Liver (tissue), 3 donors: ENCODE measurements at regions not wholly inside any gene's neighbourhood (a gene's known extent, or its start where the extent isn't known, plus 50 kb on each side); places are given as distances from the start of the nearest gene placed in this dataset.

Experiments used
- EGR1 ChIP-seq, 2 donors: IDR thresholded peaks; 2 replicates each; pipeline ENCODE4 v1.6.1; 2016 to 2018; ENCODE audit warnings: antibody characterized with exemption in 2 of 2, low read depth in 2 of 2
- FOXA1 ChIP-seq: IDR thresholded peaks from 2 replicates; pipeline ENCODE4 v1.6.1; 2016; ENCODE audit warnings: antibody characterized with exemption
- HNF4G ChIP-seq: IDR thresholded peaks from 2 replicates; pipeline ENCODE4 v1.6.1; 2016; ENCODE audit warnings: antibody characterized with exemption
- MAX ChIP-seq: IDR thresholded peaks from 2 replicates; pipeline ENCODE4 v1.6.1; 2016; ENCODE audit warnings: antibody characterized with exemption
- RAD21 ChIP-seq, 2 donors: IDR thresholded peaks; 2 replicates each; pipeline ENCODE4 v1.6.1; 2016; ENCODE audit warnings: antibody characterized with exemption in 2 of 2, mild to moderate bottlenecking in 2 of 2
- REST ChIP-seq: IDR thresholded peaks from 2 replicates; pipeline ENCODE4 v1.6.1; 2016; ENCODE audit warnings: antibody characterized with exemption, mild to moderate bottlenecking
- SP1 ChIP-seq: IDR thresholded peaks from 2 replicates; pipeline ENCODE4 v1.6.1; 2018; ENCODE audit warnings: antibody characterized with exemption, mild to moderate bottlenecking
- TAF1 ChIP-seq: conservative IDR thresholded peaks from 2 replicates; pipeline ENCODE4 v1.6.1; 2016; ENCODE audit warnings: antibody characterized with exemption, mild to moderate bottlenecking
- YY1 ChIP-seq: IDR thresholded peaks from 2 replicates; pipeline ENCODE4 v1.6.1; 2016; ENCODE audit warnings: antibody characterized with exemption, mild to moderate bottlenecking
- TF ChIP-seq, protein P1 (sequence below): fragments of 150-350 bp; IDR thresholded peaks from 2 replicates; pipeline ENCODE4 v1.5.1; 2017; ENCODE audit warnings: improper control_type of control experiment, low read depth, low read length; ENCODE audit not compliant: missing input control
- TF ChIP-seq, protein P2 (sequence below): IDR thresholded peaks from 2 replicates; pipeline ENCODE4 v1.6.1; 2016; ENCODE audit warnings: antibody characterized with exemption
- donor health status: healthy.
- donor health status: healthy.

GRCh38 chr9:7297521-7297920, 502.1 kb downstream of the DMAC1 start:
- no peak for TF ChIP-seq SP1
- TF ChIP-seq, protein P1, sequence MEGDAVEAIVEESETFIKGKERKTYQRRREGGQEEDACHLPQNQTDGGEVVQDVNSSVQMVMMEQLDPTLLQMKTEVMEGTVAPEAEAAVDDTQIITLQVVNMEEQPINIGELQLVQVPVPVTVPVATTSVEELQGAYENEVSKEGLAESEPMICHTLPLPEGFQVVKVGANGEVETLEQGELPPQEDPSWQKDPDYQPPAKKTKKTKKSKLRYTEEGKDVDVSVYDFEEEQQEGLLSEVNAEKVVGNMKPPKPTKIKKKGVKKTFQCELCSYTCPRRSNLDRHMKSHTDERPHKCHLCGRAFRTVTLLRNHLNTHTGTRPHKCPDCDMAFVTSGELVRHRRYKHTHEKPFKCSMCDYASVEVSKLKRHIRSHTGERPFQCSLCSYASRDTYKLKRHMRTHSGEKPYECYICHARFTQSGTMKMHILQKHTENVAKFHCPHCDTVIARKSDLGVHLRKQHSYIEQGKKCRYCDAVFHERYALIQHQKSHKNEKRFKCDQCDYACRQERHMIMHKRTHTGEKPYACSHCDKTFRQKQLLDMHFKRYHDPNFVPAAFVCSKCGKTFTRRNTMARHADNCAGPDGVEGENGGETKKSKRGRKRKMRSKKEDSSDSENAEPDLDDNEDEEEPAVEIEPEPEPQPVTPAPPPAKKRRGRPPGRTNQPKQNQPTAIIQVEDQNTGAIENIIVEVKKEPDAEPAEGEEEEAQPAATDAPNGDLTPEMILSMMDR, result no peak
- no peak for TF ChIP-seq TAF1
- TF ChIP-seq EGR1 (IDR thresholded peaks at IDR 0.05; ENCODE audit: low read depth in 2 of 2), result no peak
- no peak for TF ChIP-seq REST
- no peak for TF ChIP-seq FOXA1
- no peak for TF ChIP-seq YY1
- no peak for TF ChIP-seq RAD21 (IDR thresholded peaks at IDR 0.05)
- TF ChIP-seq MAX, result no peak
- no peak for TF ChIP-seq HNF4G
- TF ChIP-seq, protein P2, sequence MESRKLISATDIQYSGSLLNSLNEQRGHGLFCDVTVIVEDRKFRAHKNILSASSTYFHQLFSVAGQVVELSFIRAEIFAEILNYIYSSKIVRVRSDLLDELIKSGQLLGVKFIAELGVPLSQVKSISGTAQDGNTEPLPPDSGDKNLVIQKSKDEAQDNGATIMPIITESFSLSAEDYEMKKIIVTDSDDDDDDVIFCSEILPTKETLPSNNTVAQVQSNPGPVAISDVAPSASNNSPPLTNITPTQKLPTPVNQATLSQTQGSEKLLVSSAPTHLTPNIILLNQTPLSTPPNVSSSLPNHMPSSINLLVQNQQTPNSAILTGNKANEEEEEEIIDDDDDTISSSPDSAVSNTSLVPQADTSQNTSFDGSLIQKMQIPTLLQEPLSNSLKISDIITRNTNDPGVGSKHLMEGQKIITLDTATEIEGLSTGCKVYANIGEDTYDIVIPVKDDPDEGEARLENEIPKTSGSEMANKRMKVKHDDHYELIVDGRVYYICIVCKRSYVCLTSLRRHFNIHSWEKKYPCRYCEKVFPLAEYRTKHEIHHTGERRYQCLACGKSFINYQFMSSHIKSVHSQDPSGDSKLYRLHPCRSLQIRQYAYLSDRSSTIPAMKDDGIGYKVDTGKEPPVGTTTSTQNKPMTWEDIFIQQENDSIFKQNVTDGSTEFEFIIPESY, result no peak
